Common myeloid progenitor, CD34-positive (primary cell): ENCODE measurements at regions not wholly inside any gene's neighbourhood (a gene's known extent, or its start where the extent isn't known, plus 50 kb on each side); places are given as distances from the start of the nearest gene placed in this dataset.
A peak's percentile ranks its signal among the peaks of the same experiment; 100 is the strongest.

ENCODE experiments used
- CTCF ChIA-PET: fragments of 350-600 bp; sonication (Branson Sonifier 250); formaldehyde crosslinking; loops from one replicate; lab custom pipeline; 2021; ENCODE audit warnings: antibody characterized with exemption; lab: Charles Lee
- POLR2A ChIA-PET: fragments of 350-600 bp; sonication (Branson Sonifier 250); formaldehyde crosslinking; loops from one replicate; lab custom pipeline; 2021; ENCODE audit warnings: antibody characterized with exemption; lab: Charles Lee
- DNase-seq, 3 donors: peaks; one replicate each; pipeline versions ENCODE4 v3.0.0 to v3.0.0-alpha.2; 2013
- H3K27ac ChIP-seq, 2 experiments: 1 replicate in 1 of 2; 2 replicates in 1 of 2; pipeline ENCODE4 v1.7.0; 2013; ENCODE audit warnings: inconsistent platforms in 2 of 2, low read length in 2 of 2, mild to moderate bottlenecking in 2 of 2, low read depth in 1 of 2, moderate library complexity in 1 of 2; ENCODE audit not compliant: severe bottlenecking in 2 of 2, insufficient read depth in 1 of 2, poor library complexity in 1 of 2
- H3K27me3 ChIP-seq, 5 experiments: replicated peaks in 2 of 5; 1 replicate in 3 of 5; 2 replicates in 2 of 5; pipeline versions ENCODE4 v1.6.1 to v1.7.0; 2013; ENCODE audit warnings: low read length in 4 of 5, mild to moderate bottlenecking in 2 of 5, moderate library complexity in 2 of 5, inconsistent platforms in 1 of 5; ENCODE audit not compliant: insufficient read depth in 5 of 5, control insufficient read depth in 4 of 5
- H3K36me3 ChIP-seq, 4 experiments: 1 replicate in 2 of 4; 2 replicates in 2 of 4; pipeline versions ENCODE4 v1.6.1 to v1.7.0; 2013; ENCODE audit warnings: low read length in 3 of 4, control low read depth in 1 of 4, mild to moderate bottlenecking in 1 of 4; ENCODE audit not compliant: control insufficient read depth in 4 of 4, insufficient read depth in 4 of 4
- H3K4me1 ChIP-seq, 4 experiments: 1 replicate in 3 of 4; 2 replicates in 1 of 4; pipeline versions ENCODE4 v1.6.1 to v1.7.1; 2013; ENCODE audit warnings: low read length in 3 of 4, mild to moderate bottlenecking in 3 of 4, control low read depth in 1 of 4, inconsistent platforms in 1 of 4, moderate library complexity in 1 of 4; ENCODE audit not compliant: control insufficient read depth in 4 of 4, insufficient read depth in 4 of 4; ENCODE audit errors: control extremely low read depth in 1 of 4
- H3K4me3 ChIP-seq, 7 experiments: 1 replicate in 4 of 7; 2 replicates in 3 of 7; pipeline versions ENCODE4 v1.5.1 to v1.7.0; 2013; ENCODE audit warnings: mild to moderate bottlenecking in 7 of 7, low read length in 6 of 7, moderate library complexity in 6 of 7, inconsistent platforms in 2 of 7, low read depth in 2 of 7, control low read depth in 1 of 7; ENCODE audit not compliant: insufficient read depth in 4 of 7, control insufficient read depth in 1 of 7; ENCODE audit errors: extremely low read depth in 1 of 7
- H3K9me3 ChIP-seq, 5 experiments: 1 replicate in 4 of 5; 2 replicates in 1 of 5; pipeline versions ENCODE4 v1.6.1 to v1.7.1; 2013; ENCODE audit warnings: low read length in 4 of 5, mild to moderate bottlenecking in 2 of 5, inconsistent platforms in 1 of 5, low read depth in 1 of 5, moderate library complexity in 1 of 5; ENCODE audit not compliant: control insufficient read depth in 4 of 5, insufficient read depth in 2 of 5; ENCODE audit errors: control extremely low read depth in 1 of 5
- WGBS: methylation state at CpG from one replicate; pipeline ENCODE4 v1.1.5; 2013; ENCODE audit not compliant: insufficient coverage; 5-methylcytosine and 5-hydroxymethylcytosine counted together

- no peak overlapping the region for H3K27ac ChIP-seq
- whole genome bisulfite sequencing: 100% methylated on average over 4 of the region's 4 CpGs
- no peaks in the 10 kb centered on the region for H3K36me3 ChIP-seq
- ChIA-PET CTCF (interaction anchor here (0.5 to 1.0 kb wide), 5 partner anchors 12 to 229 kb away, joined by 3 to 4 read pairs (median 3); no protein-coding TSS in a partner anchor), POLR2A (no interaction called here)
- no peak for DNase-seq
- H3K9me3 ChIP-seq: peaks cover 0 to 2% (median under 1%) of the 10 kb centered on the region in 5 experiments
- peaks cover 0 to 20% (median 10%) of the 10 kb centered on the region in 4 experiments for H3K4me1 ChIP-seq
- no peaks in the 10 kb centered on the region for H3K27me3 ChIP-seq
- H3K4me3 ChIP-seq: no peak overlapping the region
Observed at GRCh38 chr3:72536206-72536877, 311.9 kb downstream of the SHQ1 start.

- H3K9me3 ChIP-seq: no peaks in the 10 kb centered on the region
- DNase-seq: peak; percentile 50 to 89 (median 77)
- POLR2A ChIA-PET: no interaction called here
- H3K4me1 ChIP-seq: peaks cover 0 to 20% (median 10%) of the 10 kb centered on the region in 4 experiments
- CTCF ChIA-PET: interaction anchor here (0.9 to 1.0 kb wide), 3 partner anchors 12 to 45 kb away, joined by 3 read pairs; no protein-coding TSS in a partner anchor
- no peaks in the 10 kb centered on the region for H3K36me3 ChIP-seq
- WGBS: 2% methylated on average over 5 of the region's 7 CpGs
- H3K4me3 ChIP-seq: no peak overlapping the region
- H3K27ac ChIP-seq: no peak overlapping the region
- H3K27me3 ChIP-seq: no peaks in the 10 kb centered on the region
Observed at GRCh38 chr3:72535772-72536171, 312.5 kb downstream of the SHQ1 start.

GRCh38 chr3:72533591-72534473, 314.4 kb downstream of the SHQ1 start:
- ChIA-PET CTCF (interaction anchor here (0.8 kb wide), 1 partner anchor 86 kb away, joined by 3 read pairs; no protein-coding TSS in a partner anchor), POLR2A (no interaction called here)
- peak; percentile 67 to 94 (median 88) for DNase-seq
- Histone ChIP-seq H3K4me3 (peak overlapping the region in 1 of 7 experiments; percentile 23), H3K4me1 (peaks cover 0 to 20% (median 10%) of the 10 kb centered on the region in 4 experiments), H3K27me3 (no peaks in the 10 kb centered on the region), H3K9me3 (no peaks in the 10 kb centered on the region), H3K36me3 (no peaks in the 10 kb centered on the region), H3K27ac (no peak overlapping the region)
- whole genome bisulfite sequencing: 57% methylated on average over 5 of the region's 8 CpGs

- no peaks in the 10 kb centered on the region for H3K36me3 ChIP-seq
- CTCF ChIA-PET: no interaction called here
- H3K4me3 ChIP-seq: no peak overlapping the region
- H3K27ac ChIP-seq: no peak overlapping the region
- H3K9me3 ChIP-seq: no peaks in the 10 kb centered on the region
- H3K4me1 ChIP-seq: peaks cover 0 to 8% (median 5%) of the 10 kb centered on the region in 4 experiments
- H3K27me3 ChIP-seq: no peaks in the 10 kb centered on the region
- no peak for DNase-seq
- POLR2A ChIA-PET: no interaction called here
Observed at GRCh38 chr3:72530426-72530825, 317.8 kb downstream of the SHQ1 start.

GRCh38 chr3:72529081-72529480, 319.2 kb downstream of the SHQ1 start:
- H3K27ac ChIP-seq: no peak overlapping the region
- H3K9me3 ChIP-seq: no peaks in the 10 kb centered on the region
- ChIA-PET CTCF (no interaction called here), POLR2A (no interaction called here)
- peaks cover 2 to 9% (median 5%) of the 10 kb centered on the region in 4 experiments for H3K4me1 ChIP-seq
- no peak overlapping the region for H3K4me3 ChIP-seq
- H3K36me3 ChIP-seq: no peaks in the 10 kb centered on the region
- whole genome bisulfite sequencing: no CpG with 5 or more reads among the region's 4 CpGs
- no peak for DNase-seq
- H3K27me3 ChIP-seq: no peaks in the 10 kb centered on the region

- H3K9me3 ChIP-seq: no peaks in the 10 kb centered on the region
- peaks cover 17 to 30% (median 22%) of the 10 kb centered on the region in 4 experiments for H3K4me1 ChIP-seq
- H3K4me3 ChIP-seq: peak overlapping the region in 2 of 7 experiments; percentile 17 to 48
- whole genome bisulfite sequencing: 22% methylated on average over 7 of the region's 9 CpGs
- no peaks in the 10 kb centered on the region for H3K36me3 ChIP-seq
- CTCF ChIA-PET: interaction anchor here (1.0 to 1.3 kb wide), 3 partner anchors 9 to 283 kb away, joined by 3 read pairs; no protein-coding TSS in a partner anchor
- peak overlapping the region in 1 of 2 experiments; percentile 43 for H3K27ac ChIP-seq
- POLR2A ChIA-PET: interaction anchor here (0.6 to 0.7 kb wide), 4 partner anchors 25 to 546 kb away, joined by 3 to 4 read pairs (median 3); partner anchors contain the start of gene RYBP
- peak; percentile 89 to 97 (median 95) for DNase-seq
- no peaks in the 10 kb centered on the region for H3K27me3 ChIP-seq
Observed at GRCh38 chr3:72523429-72524151, 324.7 kb downstream of the SHQ1 start.
